ENCODE measurements at regions not wholly inside any gene's neighbourhood (a gene's known extent, or its start where the extent isn't known, plus 50 kb on each side); places are given as distances from the start of the nearest gene placed in this dataset.

DNA sequence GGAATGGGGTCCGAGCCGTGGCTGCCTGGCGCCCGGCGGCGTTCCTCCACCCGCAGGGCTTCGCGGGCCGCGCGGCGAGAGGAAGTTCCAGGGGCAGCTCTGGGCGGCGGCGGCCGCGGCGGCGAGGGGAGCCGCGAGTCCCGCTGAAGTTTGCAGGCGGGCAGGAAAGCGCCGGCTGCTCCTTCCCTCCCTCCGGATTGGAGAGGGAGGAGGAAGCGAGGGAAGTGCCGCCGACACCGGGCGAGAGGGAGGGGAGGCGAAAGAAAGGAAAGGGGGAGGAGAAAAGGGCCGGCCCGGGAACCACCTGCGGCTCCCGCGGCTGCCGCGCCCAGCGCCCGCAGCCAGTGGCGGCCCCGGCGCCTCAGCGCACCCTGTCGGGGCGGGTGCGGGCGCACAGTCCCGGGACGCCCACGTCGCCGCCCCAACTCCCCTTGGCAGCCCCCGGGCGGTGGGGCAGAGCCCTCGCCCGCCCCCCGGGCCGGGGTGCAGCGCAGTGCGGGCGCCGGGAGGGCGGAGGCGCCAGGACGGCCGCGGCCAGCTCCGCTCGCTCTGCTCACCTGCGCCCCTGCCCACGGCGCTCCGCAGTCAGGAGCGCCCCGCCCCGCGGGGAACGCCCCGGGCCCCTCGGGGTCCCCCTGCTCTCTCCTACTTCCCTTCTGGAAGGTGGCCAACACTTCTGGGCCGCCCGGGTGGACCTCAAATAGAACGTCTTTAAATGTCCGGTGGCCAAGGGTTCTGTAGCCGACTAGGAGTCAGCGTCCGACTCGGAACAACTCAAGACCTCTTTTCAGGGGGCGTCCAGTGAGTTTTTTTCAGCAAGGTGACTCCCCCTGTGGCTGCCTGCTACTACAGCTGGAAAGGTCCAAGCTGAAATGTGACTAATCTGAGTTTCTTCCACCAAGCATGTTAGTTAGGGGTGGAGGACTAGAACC is 80.3 kb upstream of the CCDC28A start (continued):
- no peak for TF ChIP-seq ZNF623 (tag by site-specific recombination; IDR thresholded peaks at IDR 0.05)
- no peak for TF ChIP-seq ZIC2 (tag by site-specific recombination; IDR thresholded peaks at IDR 0.05)
- TF ChIP-seq, protein P1, sequence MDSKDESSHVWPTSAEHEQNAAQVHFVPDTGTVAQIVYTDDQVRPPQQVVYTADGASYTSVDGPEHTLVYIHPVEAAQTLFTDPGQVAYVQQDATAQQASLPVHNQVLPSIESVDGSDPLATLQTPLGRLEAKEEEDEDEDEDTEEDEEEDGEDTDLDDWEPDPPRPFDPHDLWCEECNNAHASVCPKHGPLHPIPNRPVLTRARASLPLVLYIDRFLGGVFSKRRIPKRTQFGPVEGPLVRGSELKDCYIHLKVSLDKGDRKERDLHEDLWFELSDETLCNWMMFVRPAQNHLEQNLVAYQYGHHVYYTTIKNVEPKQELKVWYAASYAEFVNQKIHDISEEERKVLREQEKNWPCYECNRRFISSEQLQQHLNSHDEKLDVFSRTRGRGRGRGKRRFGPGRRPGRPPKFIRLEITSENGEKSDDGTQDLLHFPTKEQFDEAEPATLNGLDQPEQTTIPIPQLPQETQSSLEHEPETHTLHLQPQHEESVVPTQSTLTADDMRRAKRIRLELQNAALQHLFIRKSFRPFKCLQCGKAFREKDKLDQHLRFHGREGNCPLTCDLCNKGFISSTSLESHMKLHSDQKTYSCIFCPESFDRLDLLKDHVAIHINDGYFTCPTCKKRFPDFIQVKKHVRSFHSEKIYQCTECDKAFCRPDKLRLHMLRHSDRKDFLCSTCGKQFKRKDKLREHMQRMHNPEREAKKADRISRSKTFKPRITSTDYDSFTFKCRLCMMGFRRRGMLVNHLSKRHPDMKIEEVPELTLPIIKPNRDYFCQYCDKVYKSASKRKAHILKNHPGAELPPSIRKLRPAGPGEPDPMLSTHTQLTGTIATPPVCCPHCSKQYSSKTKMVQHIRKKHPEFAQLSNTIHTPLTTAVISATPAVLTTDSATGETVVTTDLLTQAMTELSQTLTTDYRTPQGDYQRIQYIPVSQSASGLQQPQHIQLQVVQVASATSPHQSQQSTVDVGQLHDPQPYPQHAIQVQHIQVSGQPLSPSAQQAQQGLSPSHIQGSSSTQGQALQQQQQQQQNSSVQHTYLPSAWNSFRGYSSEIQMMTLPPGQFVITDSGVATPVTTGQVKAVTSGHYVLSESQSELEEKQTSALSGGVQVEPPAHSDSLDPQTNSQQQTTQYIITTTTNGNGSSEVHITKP (tag by site-specific recombination; IDR thresholded peaks at IDR 0.05) = peak; percentile 96
- TF ChIP-seq ZNF660 (tag by site-specific recombination; IDR thresholded peaks at IDR 0.05) = peak; percentile 16; the same call in 1 of the 2 replicates
- 0 out of 2 replicates have a peak, but pooled peaks have one; percentile 18 for TF ChIP-seq ZNF366 (tag by site-specific recombination; conservative IDR thresholded peaks at IDR 0.05)
- peak; percentile 90 for TF ChIP-seq ZFP3 (tag by site-specific recombination; IDR thresholded peaks at IDR 0.05; ENCODE audit: low read depth)
- no peak for TF ChIP-seq YY1 (tag by site-specific recombination; IDR thresholded peaks at IDR 0.05)
- TF ChIP-seq ZNF785 (tag by site-specific recombination; IDR thresholded peaks at IDR 0.05) = no peak
- TF ChIP-seq, protein P2, sequence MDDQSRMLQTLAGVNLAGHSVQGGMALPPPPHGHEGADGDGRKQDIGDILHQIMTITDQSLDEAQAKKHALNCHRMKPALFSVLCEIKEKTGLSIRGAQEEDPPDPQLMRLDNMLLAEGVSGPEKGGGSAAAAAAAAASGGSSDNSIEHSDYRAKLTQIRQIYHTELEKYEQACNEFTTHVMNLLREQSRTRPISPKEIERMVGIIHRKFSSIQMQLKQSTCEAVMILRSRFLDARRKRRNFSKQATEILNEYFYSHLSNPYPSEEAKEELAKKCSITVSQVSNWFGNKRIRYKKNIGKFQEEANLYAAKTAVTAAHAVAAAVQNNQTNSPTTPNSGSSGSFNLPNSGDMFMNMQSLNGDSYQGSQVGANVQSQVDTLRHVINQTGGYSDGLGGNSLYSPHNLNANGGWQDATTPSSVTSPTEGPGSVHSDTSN (CRISPR knock-in tag; IDR thresholded peaks at IDR 0.05) = peak; percentile 24; the same call in 1 of the 2 replicates
- no peak for TF ChIP-seq TCF7L2 (IDR thresholded peaks at IDR 0.05; ENCODE audit: borderline replicate concordance, low read depth, low read length)
- TF ChIP-seq MZF1 (tag by site-specific recombination; IDR thresholded peaks at IDR 0.05; ENCODE audit: borderline replicate concordance) = peak; percentile 68; the same call in 1 of the 2 replicates
- TF ChIP-seq ZNF24 (tag by site-specific recombination; IDR thresholded peaks at IDR 0.05) = no peak
- TF ChIP-seq, protein P3, sequence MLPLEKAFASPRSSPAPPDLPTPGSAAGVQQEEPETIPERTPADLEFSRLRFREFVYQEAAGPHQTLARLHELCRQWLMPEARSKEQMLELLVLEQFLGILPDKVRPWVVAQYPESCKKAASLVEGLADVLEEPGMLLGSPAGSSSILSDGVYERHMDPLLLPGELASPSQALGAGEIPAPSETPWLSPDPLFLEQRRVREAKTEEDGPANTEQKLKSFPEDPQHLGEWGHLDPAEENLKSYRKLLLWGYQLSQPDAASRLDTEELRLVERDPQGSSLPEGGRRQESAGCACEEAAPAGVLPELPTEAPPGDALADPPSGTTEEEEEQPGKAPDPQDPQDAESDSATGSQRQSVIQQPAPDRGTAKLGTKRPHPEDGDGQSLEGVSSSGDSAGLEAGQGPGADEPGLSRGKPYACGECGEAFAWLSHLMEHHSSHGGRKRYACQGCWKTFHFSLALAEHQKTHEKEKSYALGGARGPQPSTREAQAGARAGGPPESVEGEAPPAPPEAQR (tag by site-specific recombination; IDR thresholded peaks at IDR 0.05) = no peak
- TF ChIP-seq ZEB2 (tag by site-specific recombination; IDR thresholded peaks at IDR 0.05) = peak; percentile 59; the same call in 1 of the 2 replicates
- TF ChIP-seq ZSCAN30 (tag by site-specific recombination; IDR thresholded peaks at IDR 0.05) = peak; percentile 50; the same call in 1 of the 2 replicates
- TF ChIP-seq, protein P4, sequence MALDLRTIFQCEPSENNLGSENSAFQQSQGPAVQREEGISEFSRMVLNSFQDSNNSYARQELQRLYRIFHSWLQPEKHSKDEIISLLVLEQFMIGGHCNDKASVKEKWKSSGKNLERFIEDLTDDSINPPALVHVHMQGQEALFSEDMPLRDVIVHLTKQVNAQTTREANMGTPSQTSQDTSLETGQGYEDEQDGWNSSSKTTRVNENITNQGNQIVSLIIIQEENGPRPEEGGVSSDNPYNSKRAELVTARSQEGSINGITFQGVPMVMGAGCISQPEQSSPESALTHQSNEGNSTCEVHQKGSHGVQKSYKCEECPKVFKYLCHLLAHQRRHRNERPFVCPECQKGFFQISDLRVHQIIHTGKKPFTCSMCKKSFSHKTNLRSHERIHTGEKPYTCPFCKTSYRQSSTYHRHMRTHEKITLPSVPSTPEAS (tag by site-specific recombination; IDR thresholded peaks at IDR 0.05) = no peak
- peak; percentile 99 for TF ChIP-seq ZNF341 (tag by site-specific recombination; IDR thresholded peaks at IDR 0.05; ENCODE audit: low read depth)
- no peak for TF ChIP-seq ZNF157 (tag by site-specific recombination; IDR thresholded peaks at IDR 0.05)
- no peak for TF ChIP-seq ZNF302 (tag by site-specific recombination; IDR thresholded peaks at IDR 0.05; ENCODE audit: low read depth)
- TF ChIP-seq KLF9 (tag by site-specific recombination; IDR thresholded peaks at IDR 0.05; ENCODE audit: low read depth) = peak; percentile 45; the same call in 1 of the 2 replicates
- TF ChIP-seq SP3 (tag by site-specific recombination; IDR thresholded peaks at IDR 0.05) = peak; percentile 44; the same call in 1 of the 2 replicates
- TF ChIP-seq PRDM1 (tag by site-specific recombination; IDR thresholded peaks at IDR 0.05) = 0 out of 2 replicates have a peak, but pooled peaks have one; percentile 41
- TF ChIP-seq, protein P5, sequence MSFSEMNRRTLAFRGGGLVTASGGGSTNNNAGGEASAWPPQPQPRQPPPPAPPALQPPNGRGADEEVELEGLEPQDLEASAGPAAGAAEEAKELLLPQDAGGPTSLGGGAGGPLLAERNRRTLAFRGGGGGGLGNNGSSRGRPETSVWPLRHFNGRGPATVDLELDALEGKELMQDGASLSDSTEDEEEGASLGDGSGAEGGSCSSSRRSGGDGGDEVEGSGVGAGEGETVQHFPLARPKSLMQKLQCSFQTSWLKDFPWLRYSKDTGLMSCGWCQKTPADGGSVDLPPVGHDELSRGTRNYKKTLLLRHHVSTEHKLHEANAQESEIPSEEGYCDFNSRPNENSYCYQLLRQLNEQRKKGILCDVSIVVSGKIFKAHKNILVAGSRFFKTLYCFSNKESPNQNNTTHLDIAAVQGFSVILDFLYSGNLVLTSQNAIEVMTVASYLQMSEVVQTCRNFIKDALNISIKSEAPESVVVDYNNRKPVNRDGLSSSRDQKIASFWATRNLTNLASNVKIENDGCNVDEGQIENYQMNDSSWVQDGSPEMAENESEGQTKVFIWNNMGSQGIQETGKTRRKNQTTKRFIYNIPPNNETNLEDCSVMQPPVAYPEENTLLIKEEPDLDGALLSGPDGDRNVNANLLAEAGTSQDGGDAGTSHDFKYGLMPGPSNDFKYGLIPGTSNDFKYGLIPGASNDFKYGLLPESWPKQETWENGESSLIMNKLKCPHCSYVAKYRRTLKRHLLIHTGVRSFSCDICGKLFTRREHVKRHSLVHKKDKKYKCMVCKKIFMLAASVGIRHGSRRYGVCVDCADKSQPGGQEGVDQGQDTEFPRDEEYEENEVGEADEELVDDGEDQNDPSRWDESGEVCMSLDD (tag by site-specific recombination; IDR thresholded peaks at IDR 0.05) = peak; percentile 27; the same call in 1 of the 2 replicates
- TF ChIP-seq, protein P6, sequence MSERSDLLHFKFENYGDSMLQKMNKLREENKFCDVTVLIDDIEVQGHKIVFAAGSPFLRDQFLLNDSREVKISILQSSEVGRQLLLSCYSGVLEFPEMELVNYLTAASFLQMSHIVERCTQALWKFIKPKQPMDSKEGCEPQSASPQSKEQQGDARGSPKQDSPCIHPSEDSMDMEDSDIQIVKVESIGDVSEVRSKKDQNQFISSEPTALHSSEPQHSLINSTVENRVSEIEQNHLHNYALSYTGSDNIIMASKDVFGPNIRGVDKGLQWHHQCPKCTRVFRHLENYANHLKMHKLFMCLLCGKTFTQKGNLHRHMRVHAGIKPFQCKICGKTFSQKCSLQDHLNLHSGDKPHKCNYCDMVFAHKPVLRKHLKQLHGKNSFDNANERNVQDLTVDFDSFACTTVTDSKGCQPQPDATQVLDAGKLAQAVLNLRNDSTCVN (tag by site-specific recombination; optimal IDR thresholded peaks at IDR 0.05) = peak; percentile 75
- TF ChIP-seq, protein P7, sequence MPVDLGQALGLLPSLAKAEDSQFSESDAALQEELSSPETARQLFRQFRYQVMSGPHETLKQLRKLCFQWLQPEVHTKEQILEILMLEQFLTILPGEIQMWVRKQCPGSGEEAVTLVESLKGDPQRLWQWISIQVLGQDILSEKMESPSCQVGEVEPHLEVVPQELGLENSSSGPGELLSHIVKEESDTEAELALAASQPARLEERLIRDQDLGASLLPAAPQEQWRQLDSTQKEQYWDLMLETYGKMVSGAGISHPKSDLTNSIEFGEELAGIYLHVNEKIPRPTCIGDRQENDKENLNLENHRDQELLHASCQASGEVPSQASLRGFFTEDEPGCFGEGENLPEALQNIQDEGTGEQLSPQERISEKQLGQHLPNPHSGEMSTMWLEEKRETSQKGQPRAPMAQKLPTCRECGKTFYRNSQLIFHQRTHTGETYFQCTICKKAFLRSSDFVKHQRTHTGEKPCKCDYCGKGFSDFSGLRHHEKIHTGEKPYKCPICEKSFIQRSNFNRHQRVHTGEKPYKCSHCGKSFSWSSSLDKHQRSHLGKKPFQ (tag by site-specific recombination; IDR thresholded peaks at IDR 0.05) = no peak

Measured in HEK293 (cell line).